ENCODE measurements at regions not wholly inside any gene's neighbourhood (a gene's known extent, or its start where the extent isn't known, plus 50 kb on each side); places are given as distances from the start of the nearest gene placed in this dataset.
A peak's percentile ranks its signal among the peaks of the same experiment; 100 is the strongest.
"Not testable (repeated sequence)": the region's sequence is repeated elsewhere in the genome, so short reads cannot be mapped to it uniquely, and the experiment has no call there.

GRCh38 chr2:6181525-6181924 lies 489.3 kb downstream of the SOX11 start:
- H3K27ac ChIP-seq, result peak overlapping the region; percentile 62; the same call in 1 of the 2 replicates
- TF ChIP-seq ZFX (IDR thresholded peaks at IDR 0.05), result no peak
- no peak for TF ChIP-seq CTCF (conservative IDR thresholded peaks at IDR 0.05)

- H3K27ac ChIP-seq, result peak overlapping the region; percentile 62; the same call in 1 of the 2 replicates
- no peak for TF ChIP-seq ZFX (IDR thresholded peaks at IDR 0.05)
- TF ChIP-seq CTCF (conservative IDR thresholded peaks at IDR 0.05), result no peak
Measured at GRCh38 chr2:6181926-6182325, 489.7 kb downstream of the SOX11 start.

- peak overlapping the region; percentile 63 for H3K27ac ChIP-seq
- no peak for TF ChIP-seq CTCF (conservative IDR thresholded peaks at IDR 0.05)
- TF ChIP-seq ZFX (IDR thresholded peaks at IDR 0.05), result no peak
Measured at GRCh38 chr2:6183226-6183625, 491.0 kb downstream of the SOX11 start.

DNA sequence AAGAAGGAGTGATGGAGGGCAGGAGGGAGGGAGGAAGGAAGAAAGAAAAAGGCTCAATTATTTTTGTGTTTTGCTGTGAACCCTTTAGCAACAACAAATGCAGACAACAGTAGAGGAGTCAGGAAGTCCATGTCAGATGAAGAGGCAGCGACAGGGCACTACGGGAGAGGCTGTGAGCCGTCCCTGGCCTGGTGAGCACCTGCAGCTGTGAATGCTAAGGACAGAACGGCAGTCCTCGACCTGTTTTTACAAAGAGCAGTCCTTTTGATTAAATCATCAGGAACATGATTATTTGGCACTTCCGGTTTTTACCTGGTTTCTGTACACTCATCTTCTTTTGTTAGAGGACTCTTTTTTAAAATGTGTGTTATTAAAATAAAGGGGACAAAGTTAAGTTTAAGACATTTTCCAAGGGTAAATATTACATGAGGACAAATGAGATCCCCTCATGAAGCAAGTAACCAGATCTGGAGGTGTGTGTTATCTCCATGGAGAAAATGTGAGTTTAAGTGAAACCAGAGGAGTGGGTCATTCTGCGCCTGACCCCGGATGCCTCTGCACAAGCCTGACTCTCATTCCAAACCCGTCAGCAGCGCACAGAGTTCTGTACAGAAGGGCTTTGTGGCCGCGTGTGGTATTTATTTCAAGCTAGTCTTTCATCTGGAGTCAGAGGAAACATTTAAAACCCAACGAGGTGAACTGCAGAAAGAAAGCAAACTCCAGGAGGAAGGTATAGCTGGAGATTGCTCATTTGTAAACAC lies 492.5 kb downstream of the SOX11 start:
- H3K27ac ChIP-seq, result no peak overlapping the region
- TF ChIP-seq ZFX (IDR thresholded peaks at IDR 0.05), result no peak
- TF ChIP-seq CTCF (conservative IDR thresholded peaks at IDR 0.05), result no peak

- TF ChIP-seq ZFX (IDR thresholded peaks at IDR 0.05) (no peak), CTCF (conservative IDR thresholded peaks at IDR 0.05) (no peak)
- H3K27ac ChIP-seq, result no peak overlapping the region
Measured at GRCh38 chr2:6186332-6187151, 494.4 kb downstream of the SOX11 start.

- H3K27ac ChIP-seq, result no peak overlapping the region
- TF ChIP-seq ZFX (IDR thresholded peaks at IDR 0.05), result no peak
Measured at GRCh38 chr2:6196449-6196848, 504.3 kb downstream of the SOX11 start.

- not testable (repeated sequence) for H3K27ac ChIP-seq
Measured at GRCh38 chr2:6198370-6198919, 506.3 kb downstream of the SOX11 start.

DNA sequence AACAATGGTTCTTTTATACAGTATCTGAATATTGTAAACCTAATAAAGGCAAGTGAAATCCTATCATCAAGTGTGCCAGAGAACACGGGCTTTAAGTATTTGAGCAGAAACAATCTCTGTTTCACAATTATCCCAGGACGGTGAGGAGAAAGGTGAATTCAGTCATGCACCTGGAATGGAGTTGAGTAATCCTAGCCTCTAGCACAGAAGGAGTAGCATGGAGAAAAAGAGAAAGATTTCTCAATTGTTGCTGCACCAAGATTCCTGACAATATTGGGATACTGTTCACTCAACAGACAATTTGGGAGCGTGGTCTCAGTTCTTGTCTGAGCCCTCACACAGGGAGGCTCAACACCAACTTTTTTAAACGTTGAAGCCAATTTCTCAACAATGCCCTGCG lies 510.6 kb downstream of the SOX11 start:
- H3K27ac ChIP-seq, result no peak overlapping the region
- TF ChIP-seq ZFX (IDR thresholded peaks at IDR 0.05) (no peak), CTCF (conservative IDR thresholded peaks at IDR 0.05) (no peak)
